Activated B cell treated with CpG ODN at 0.5 μM for 24 hours (primary cell): ENCODE measurements at regions not wholly inside any gene's neighbourhood (a gene's known extent, or its start where the extent isn't known, plus 50 kb on each side); places are given as distances from the start of the nearest gene placed in this dataset.

Experiments used
- ATAC-seq: fragments of 200-7000 bp; cut with Tn5 transposase; one replicate; pipeline ENCODE4 v1.10.0; 2021; ENCODE audit warnings: low read depth, mild to moderate bottlenecking, moderate library complexity
- CTCF ChIA-PET: fragments of 350-600 bp; sonication (Branson Sonifier 250); formaldehyde crosslinking; loops from one replicate; lab custom pipeline; 2021; ENCODE audit warnings: antibody characterized with exemption; lab: Charles Lee
- POLR2A ChIA-PET: fragments of 350-600 bp; sonication (Branson Sonifier 250); formaldehyde crosslinking; loops from one replicate; lab custom pipeline; 2021; ENCODE audit warnings: antibody characterized with exemption; lab: Charles Lee
- DNase-seq: peaks from one replicate; pipeline ENCODE4 v3.0.0; 2022
- H3K27ac Mint-ChIP-seq: one replicate; pipeline ENCODE4 v1.8.0; 2020; ENCODE audit warnings: mixed read lengths
- H3K27me3 Mint-ChIP-seq: one replicate; pipeline ENCODE4 v1.8.0; 2021; ENCODE audit warnings: mixed read lengths
- H3K36me3 Mint-ChIP-seq: one replicate; pipeline ENCODE4 v1.8.0; 2021; ENCODE audit warnings: low read depth, mixed read lengths
- H3K4me1 Mint-ChIP-seq: one replicate; pipeline ENCODE4 v1.8.0; 2021; ENCODE audit warnings: mixed read lengths
- H3K4me3 Mint-ChIP-seq: one replicate; pipeline ENCODE4 v1.8.0; 2020; ENCODE audit warnings: mild to moderate bottlenecking, mixed read lengths
- H3K9me3 Mint-ChIP-seq: one replicate; pipeline ENCODE4 v1.8.0; 2020; ENCODE audit warnings: mixed read lengths
- CTCF ChIP-seq: fragments of 200-600 bp; IDR thresholded peaks from one replicate; pipeline ENCODE4 v1.8.0; 2022; ENCODE audit warnings: antibody characterized with exemption, mild to moderate bottlenecking
- intact Hi-C: fragments of 100-400 bp; cut with micrococcal nuclease; formaldehyde crosslinking; loops from one replicate; pipeline ENCODE4 v1.15.1; 2024

GRCh38 chr22:48741540-48741939 is 1086.1 kb downstream of the BRD1 start:
- no peak for TF ChIP-seq CTCF
- intact Hi-C loops = no loop called here
- Mint-ChIP-seq H3K4me3 (no peak overlapping the region), H3K4me1 (no peaks in the 10 kb centered on the region), H3K27me3 (no peaks in the 10 kb centered on the region), H3K27ac (no peak overlapping the region), H3K9me3 (no peaks in the 10 kb centered on the region), H3K36me3 (no peaks in the 10 kb centered on the region)
- POLR2A ChIA-PET = no interaction called here
- DNase-seq (no peak), ATAC-seq (no peak)
- CTCF ChIA-PET = no interaction called here

GRCh38 chr22:48740731-48741405 is 1086.8 kb downstream of the BRD1 start:
- no peaks in the 10 kb centered on the region for H3K27me3 Mint-ChIP-seq
- H3K9me3 Mint-ChIP-seq = no peaks in the 10 kb centered on the region
- ChIA-PET CTCF (no interaction called here), POLR2A (no interaction called here)
- intact Hi-C loops = no loop called here
- H3K27ac Mint-ChIP-seq = no peak overlapping the region
- no peaks in the 10 kb centered on the region for H3K4me1 Mint-ChIP-seq
- ATAC-seq = no peak
- H3K4me3 Mint-ChIP-seq = no peak overlapping the region
- no peak for DNase-seq
- TF ChIP-seq CTCF = no peak
- no peaks in the 10 kb centered on the region for H3K36me3 Mint-ChIP-seq

GRCh38 chr22:48740086-48740730 is 1087.5 kb downstream of the BRD1 start:
- no peak for TF ChIP-seq CTCF
- Mint-ChIP-seq H3K4me1 (no peaks in the 10 kb centered on the region), H3K27me3 (no peaks in the 10 kb centered on the region), H3K36me3 (no peaks in the 10 kb centered on the region), H3K9me3 (no peaks in the 10 kb centered on the region), H3K27ac (no peak overlapping the region), H3K4me3 (no peak overlapping the region)
- DNase-seq (no peak), ATAC-seq (no peak)
- ChIA-PET CTCF (no interaction called here), POLR2A (no interaction called here)
- intact Hi-C loops = no loop called here

- Mint-ChIP-seq H3K9me3 (no peaks in the 10 kb centered on the region), H3K36me3 (no peaks in the 10 kb centered on the region), H3K27ac (no peak overlapping the region), H3K27me3 (no peaks in the 10 kb centered on the region), H3K4me3 (no peak overlapping the region), H3K4me1 (no peaks in the 10 kb centered on the region)
- no peak for TF ChIP-seq CTCF
- no peak for ATAC-seq
- POLR2A ChIA-PET = no interaction called here
- DNase-seq = no peak
- intact Hi-C loops = no loop called here
- CTCF ChIA-PET = no interaction called here
Measured at GRCh38 chr22:48739348-48740085, 1088.2 kb downstream of the BRD1 start.
